GM23338 (cell line): ENCODE measurements at regions not wholly inside any gene's neighbourhood (a gene's known extent, or its start where the extent isn't known, plus 50 kb on each side); places are given as distances from the start of the nearest gene placed in this dataset.

Source experiments
- EZH2phosphoT487 ChIP-seq: fragments of 200-600 bp; sonication (generic); IDR thresholded peaks from one replicate; pipeline ENCODE4 v1.8.1; 2018; ENCODE audit warnings: antibody characterized with exemption; ENCODE audit not compliant: unreplicated experiment
- REST ChIP-seq: IDR thresholded peaks from one replicate; pipeline ENCODE4 v1.6.1; 2018; ENCODE audit warnings: antibody characterized with exemption; ENCODE audit not compliant: unreplicated experiment
- ZNF114 ChIP-seq: fragments of 250-450 bp; sonication (Bioruptor Pico); IDR thresholded peaks from 2 replicates; pipeline ENCODE4 v1.5.0; 2020; ENCODE audit warnings: mild to moderate bottlenecking, moderate library complexity
- ZNF462 ChIP-seq: fragments of 250-450 bp; sonication (Bioruptor Pico); IDR thresholded peaks from 2 replicates; pipeline ENCODE4 v1.5.0; 2020; ENCODE audit warnings: mild to moderate bottlenecking, moderate library complexity

GRCh38 chr4:112889199-112889598 lies 160.3 kb upstream of the ANK2 start (continued):
- no peak for TF ChIP-seq ZNF462 (CRISPR knock-in tag)
- TF ChIP-seq EZH2phosphoT487 = no peak
- TF ChIP-seq REST = no peak
- TF ChIP-seq ZNF114 (CRISPR knock-in tag) = no peak
